ENCODE measurements at regions not wholly inside any gene's neighbourhood (a gene's known extent, or its start where the extent isn't known, plus 50 kb on each side); places are given as distances from the start of the nearest gene placed in this dataset.

- no peaks in the 10 kb centered on the region; the same call in 1 of the 2 replicates for H3K27me3 Mint-ChIP-seq (ENCODE audit: insufficient read depth)
- H3K4me3 Mint-ChIP-seq = no peak overlapping the region
- H3K9me3 Mint-ChIP-seq = peaks cover 15% of the 10 kb centered on the region
- no peaks in the 10 kb centered on the region for H3K4me1 Mint-ChIP-seq (ENCODE audit: low read depth)
- H3K27ac Mint-ChIP-seq = no peak overlapping the region
- no peaks in the 10 kb centered on the region for H3K36me3 Mint-ChIP-seq (ENCODE audit: low read depth)
- DNase-seq = no peak
- TF ChIP-seq CTCF (IDR thresholded peaks at IDR 0.05) = no peak
Observed at GRCh38 chr20:39767352-39767751, 805.2 kb downstream of the DHX35 start.

- H3K4me3 Mint-ChIP-seq = no peak overlapping the region
- H3K9me3 Mint-ChIP-seq = peaks cover 20% of the 10 kb centered on the region
- H3K4me1 Mint-ChIP-seq (ENCODE audit: low read depth) = no peaks in the 10 kb centered on the region
- no peaks in the 10 kb centered on the region; the same call in 1 of the 2 replicates for H3K27me3 Mint-ChIP-seq (ENCODE audit: insufficient read depth)
- H3K36me3 Mint-ChIP-seq (ENCODE audit: low read depth) = no peaks in the 10 kb centered on the region
- TF ChIP-seq CTCF (IDR thresholded peaks at IDR 0.05) = no peak
- no peak overlapping the region for H3K27ac Mint-ChIP-seq
- no peak for DNase-seq
Observed at GRCh38 chr20:39766333-39766732, 804.2 kb downstream of the DHX35 start.

GRCh38 chr20:39762716-39763115 lies 800.6 kb downstream of the DHX35 start:
- Mint-ChIP-seq H3K4me3 (no peak overlapping the region), H3K27me3 (ENCODE audit: insufficient read depth) (no peaks in the 10 kb centered on the region; the same call in 1 of the 2 replicates), H3K9me3 (peaks cover 46% of the 10 kb centered on the region), H3K36me3 (ENCODE audit: low read depth) (no peaks in the 10 kb centered on the region), H3K4me1 (ENCODE audit: low read depth) (no peaks in the 10 kb centered on the region), H3K27ac (no peak overlapping the region)
- no peak for TF ChIP-seq CTCF (IDR thresholded peaks at IDR 0.05)
- no peak for DNase-seq

- Mint-ChIP-seq H3K27ac (no peak overlapping the region), H3K36me3 (ENCODE audit: low read depth) (no peaks in the 10 kb centered on the region), H3K4me1 (ENCODE audit: low read depth) (no peaks in the 10 kb centered on the region), H3K4me3 (no peak overlapping the region), H3K27me3 (ENCODE audit: insufficient read depth) (no peaks in the 10 kb centered on the region), H3K9me3 (peaks cover 63% of the 10 kb centered on the region)
- DNase-seq = no peak
- TF ChIP-seq CTCF (IDR thresholded peaks at IDR 0.05) = no peak
Observed at GRCh38 chr20:39758876-39759275, 796.7 kb downstream of the DHX35 start.

GRCh38 chr20:39756828-39757227 lies 794.7 kb downstream of the DHX35 start:
- H3K4me3 Mint-ChIP-seq = no peak overlapping the region
- no peaks in the 10 kb centered on the region for H3K27me3 Mint-ChIP-seq (ENCODE audit: insufficient read depth)
- H3K4me1 Mint-ChIP-seq (ENCODE audit: low read depth) = no peaks in the 10 kb centered on the region
- H3K9me3 Mint-ChIP-seq = peaks cover 62% of the 10 kb centered on the region
- H3K27ac Mint-ChIP-seq = no peak overlapping the region
- no peaks in the 10 kb centered on the region for H3K36me3 Mint-ChIP-seq (ENCODE audit: low read depth)
- no peak for DNase-seq
- TF ChIP-seq CTCF (IDR thresholded peaks at IDR 0.05) = no peak

- no peaks in the 10 kb centered on the region for H3K4me1 Mint-ChIP-seq (ENCODE audit: low read depth)
- no peak overlapping the region for H3K4me3 Mint-ChIP-seq
- no peak for DNase-seq
- H3K36me3 Mint-ChIP-seq (ENCODE audit: low read depth) = no peaks in the 10 kb centered on the region
- no peaks in the 10 kb centered on the region for H3K27me3 Mint-ChIP-seq (ENCODE audit: insufficient read depth)
- H3K27ac Mint-ChIP-seq = no peak overlapping the region
- H3K9me3 Mint-ChIP-seq = peaks cover 60% of the 10 kb centered on the region
- no peak for TF ChIP-seq CTCF (IDR thresholded peaks at IDR 0.05)
Observed at GRCh38 chr20:39756369-39756768, 794.2 kb downstream of the DHX35 start.
